ENCODE measurements at regions not wholly inside any gene's neighbourhood (a gene's known extent, or its start where the extent isn't known, plus 50 kb on each side); places are given as distances from the start of the nearest gene placed in this dataset.

DNA sequence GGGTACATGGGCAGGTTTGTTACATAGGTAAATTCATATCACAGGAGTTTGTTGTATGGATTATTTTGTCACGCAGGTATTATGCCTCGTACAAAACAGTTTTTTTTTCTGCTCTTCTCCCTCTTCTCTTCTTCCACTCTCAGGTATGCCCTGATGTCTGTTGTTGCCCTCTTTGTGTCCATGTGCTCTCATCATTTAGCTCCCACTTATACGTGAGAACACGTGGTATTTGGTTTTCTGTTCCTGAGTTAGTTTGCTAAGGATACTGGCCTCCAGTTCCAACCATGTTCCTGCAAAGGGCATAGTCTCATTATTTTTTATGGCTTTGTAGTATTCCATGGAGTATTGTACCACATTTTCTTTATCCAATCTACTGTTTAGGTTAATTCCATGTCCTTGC, 65.7 kb downstream of the UNC5CL start:
- DNase-seq, result no peak

GRCh38 chr6:40972814-40973213, 66.2 kb downstream of the UNC5CL start:
- no peak for DNase-seq

DNA sequence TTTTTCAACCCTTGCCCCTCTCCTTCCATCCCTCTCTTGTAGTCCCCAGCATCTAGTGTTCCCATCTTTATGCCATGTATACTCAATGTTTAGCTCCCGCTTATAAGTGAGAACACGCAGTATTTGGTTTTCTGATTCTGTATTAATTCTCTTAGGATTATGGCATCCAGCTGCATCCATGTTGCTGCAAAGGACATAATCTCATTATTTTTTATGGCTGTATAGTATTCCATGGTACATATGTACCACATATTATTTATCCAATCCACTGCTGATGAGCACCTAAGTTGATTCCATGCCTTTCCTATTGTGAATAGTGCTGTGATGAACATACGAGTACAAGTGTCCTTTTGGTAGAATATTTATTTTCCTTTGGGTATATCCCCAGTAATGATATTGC, 66.8 kb downstream of the UNC5CL start:
- DNase-seq, result no peak

DNA sequence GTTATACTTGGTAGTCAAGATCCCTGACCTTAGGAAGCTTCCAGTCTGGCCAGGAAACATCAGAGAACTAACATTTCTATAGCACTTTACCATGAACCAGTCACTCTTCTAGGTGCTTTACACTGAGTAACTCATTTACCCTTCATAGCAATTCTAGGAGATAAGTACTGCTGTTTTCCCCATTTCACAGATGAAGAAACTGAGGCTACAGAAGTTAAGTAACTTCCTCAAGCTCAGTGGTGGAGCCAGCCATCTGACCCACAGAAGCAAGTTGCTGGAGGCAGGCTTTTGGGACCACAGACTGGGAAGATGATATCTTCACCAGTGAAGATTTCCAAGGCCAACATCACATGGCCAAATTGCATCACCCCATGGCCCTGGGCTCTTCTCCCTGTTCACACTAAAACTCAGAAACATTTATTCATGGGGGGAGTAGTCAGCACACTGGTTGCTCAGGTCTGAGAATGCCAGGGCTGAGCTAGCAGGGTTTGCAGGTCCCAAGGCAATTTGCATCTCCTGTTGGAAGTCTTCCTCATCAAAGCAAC, 70.3 kb downstream of the UNC5CL start:
- no peak for DNase-seq

GRCh38 chr6:40966860-40967259, 72.2 kb downstream of the UNC5CL start:
- DNase-seq, result no peak

DNA sequence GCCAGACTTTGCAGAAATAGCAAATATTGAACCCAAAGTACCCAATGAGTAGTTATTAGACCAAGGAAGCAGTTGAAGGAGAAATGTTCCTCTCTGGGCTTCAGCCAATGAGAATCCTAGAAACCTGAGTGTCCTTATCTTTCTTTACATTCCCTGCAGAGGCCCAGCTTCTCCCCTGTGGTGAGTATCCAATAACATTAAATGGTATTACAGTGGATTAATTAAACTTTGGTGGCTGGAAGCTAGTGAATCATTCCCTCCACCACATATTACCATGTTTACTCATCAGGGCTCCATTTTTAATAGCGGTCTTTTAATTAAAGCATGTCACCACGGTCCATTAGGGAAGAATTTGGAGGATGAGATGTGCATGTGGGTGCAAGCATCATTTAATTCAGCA, 74.0 kb downstream of the UNC5CL start:
- peak; percentile 2 for DNase-seq

DNA sequence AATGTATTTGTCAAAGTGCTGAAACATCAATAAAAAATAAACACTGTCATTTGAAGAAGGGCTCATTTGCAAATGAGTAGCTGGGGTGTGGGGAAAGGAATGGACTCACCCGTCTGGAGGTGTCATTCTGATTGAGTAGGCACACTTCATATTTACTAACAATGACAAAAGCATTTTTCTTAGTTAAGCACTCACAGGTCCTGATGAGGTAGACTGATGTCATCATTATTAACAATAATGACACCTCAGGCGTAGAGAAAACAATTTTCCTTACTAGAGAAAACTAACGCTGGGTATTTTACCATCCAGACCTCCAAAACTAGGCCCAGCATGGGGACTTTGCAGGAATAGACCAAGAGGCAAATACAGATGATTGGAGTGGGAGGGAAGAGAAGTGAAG, 76.0 kb downstream of the UNC5CL start:
- no peak for DNase-seq

DNA sequence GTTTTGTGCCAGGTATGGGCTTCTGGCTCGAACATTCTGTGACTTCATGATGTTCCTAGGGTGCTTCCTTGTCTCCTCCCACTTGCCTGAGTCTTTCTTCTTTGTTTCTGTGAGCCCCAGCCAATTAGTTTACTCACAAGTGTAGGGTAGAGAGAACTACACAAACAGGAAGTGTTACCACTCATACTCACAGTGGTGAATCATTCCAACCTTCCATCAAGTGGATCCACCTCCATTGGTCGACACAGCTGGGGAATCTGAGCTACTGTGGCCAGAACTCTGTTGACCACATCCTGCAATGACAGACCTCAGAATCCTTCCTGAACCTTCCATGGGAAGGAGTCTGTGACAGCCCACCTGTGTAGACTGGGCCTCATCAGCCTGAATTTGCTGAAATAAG, 76.8 kb downstream of the UNC5CL start:
- no peak for DNase-seq

DNA sequence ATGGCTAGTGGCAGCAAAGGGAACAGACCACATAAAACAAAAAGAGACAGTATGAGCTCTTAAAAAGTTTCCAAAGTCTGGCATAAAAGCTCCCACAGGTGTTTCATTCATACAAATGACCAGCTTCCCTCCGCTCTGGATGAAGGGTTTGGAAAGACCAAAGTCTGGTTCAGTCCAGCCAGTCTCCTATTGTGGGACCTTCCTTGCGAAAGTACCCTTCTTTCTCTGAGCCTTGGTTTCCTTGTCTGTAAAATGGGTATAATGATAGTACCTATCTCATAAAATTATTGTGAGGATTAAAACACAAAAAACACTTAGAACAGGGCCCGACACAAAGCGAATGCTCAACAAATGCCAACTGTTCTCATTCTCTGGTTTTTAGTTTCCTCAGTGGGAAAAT, 77.2 kb downstream of the UNC5CL start:
- no peak for DNase-seq

GRCh38 chr6:40960742-40961430, 78.1 kb downstream of the UNC5CL start:
- DNase-seq, result no peak

- no peak for DNase-seq
These were observed 79.2 kb downstream of the UNC5CL start for GRCh38 chr6:40959781-40960327.

DNA sequence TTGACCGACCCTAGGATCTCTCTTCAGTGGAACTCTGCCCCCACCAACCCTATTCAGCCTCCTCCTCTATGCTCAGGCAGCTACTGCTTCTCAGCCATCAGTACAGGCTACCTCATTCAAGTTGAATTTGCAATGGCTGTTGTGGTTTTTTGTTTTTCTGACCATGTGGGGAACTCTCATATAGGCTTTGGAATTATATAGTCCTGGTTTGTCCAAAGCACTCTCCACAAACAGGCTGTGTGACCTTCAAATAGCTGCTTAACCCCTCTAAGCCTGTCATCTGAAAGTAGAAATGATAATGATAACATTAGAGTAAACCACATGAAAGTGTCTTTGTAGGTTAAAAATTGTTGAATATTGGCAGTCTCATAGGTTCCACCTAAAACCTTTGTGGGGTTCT, 80.3 kb downstream of the UNC5CL start:
- no peak for DNase-seq

GRCh38 chr6:40957616-40958492, 81.2 kb downstream of the UNC5CL start:
- DNase-seq, result no peak

- DNase-seq, result no peak
These were observed 82.1 kb downstream of the UNC5CL start for GRCh38 chr6:40956936-40957335.

GRCh38 chr6:40955178-40955545, 83.9 kb downstream of the UNC5CL start:
- DNase-seq, result no peak

DNA sequence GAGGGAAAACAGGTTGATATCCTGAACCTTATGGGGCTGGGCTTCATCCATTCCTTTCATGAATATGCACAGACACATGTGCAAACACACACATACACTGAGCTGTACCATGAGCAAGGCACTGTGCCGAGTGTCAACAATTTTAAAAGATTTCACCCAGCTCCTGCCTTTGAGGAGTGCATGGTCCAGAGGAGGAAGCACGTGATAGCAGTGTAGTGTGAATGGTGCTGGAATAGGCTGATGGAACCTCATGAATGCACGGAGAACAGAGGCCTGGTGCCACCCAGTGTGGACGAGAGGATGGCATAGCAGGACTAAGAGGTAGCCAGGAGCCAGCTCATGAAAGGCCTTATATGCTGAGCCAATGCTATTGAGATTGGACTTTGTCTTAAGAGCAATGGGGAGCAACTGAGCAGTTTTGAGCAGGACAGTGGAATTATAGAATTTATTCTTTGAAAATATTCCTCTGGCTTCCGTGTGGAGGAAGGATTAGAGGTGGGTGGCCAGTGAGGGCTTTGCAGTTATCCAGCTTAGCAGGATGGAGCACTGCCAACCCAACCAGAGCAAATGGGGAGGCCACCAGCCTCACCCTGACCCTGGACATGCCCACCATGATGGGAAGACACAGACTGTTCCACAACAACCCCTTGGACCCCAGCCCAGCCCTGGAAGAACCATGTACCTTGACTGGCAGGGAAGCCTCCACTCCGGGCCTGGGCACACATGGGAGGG, 84.4 kb downstream of the UNC5CL start:
- DNase-seq, result no peak

GRCh38 chr6:40953486-40953885, 85.5 kb downstream of the UNC5CL start:
- no peak for DNase-seq

DNA sequence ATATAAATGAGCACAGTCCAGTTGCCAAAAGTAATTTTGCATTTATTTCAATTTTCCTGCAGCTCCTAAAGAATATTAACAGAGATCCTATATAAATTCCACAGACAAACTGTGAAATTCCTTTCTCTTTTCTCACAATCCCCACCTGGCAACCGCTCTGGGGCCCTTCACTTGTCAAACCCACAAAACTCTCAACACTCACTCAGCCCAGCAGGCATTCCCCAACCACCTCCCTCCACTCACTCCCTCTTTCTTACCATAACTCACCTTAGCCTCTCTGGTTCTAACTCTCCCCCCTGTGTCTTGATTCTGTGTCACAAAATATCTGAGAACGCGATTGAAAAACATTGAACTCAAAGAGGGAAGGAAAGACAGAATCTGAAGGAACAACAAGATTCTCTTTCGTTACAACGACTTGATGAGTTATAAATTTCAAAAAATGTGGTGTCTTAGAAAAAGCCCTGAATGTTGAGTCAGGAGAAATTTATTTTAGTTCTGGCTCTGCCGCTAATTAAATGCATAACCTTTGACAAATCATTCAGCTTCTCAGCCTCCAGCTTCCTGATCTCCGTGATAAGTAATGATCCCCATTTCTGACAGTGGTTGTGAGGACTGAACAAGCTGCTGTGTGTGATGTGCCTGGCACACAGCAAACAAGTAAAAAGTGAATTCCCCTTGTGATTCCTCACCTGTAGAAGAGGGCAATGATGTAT, 87.9 kb downstream of the UNC5CL start:
- DNase-seq, result no peak

GRCh38 chr6:40948570-40948969, 90.5 kb downstream of the UNC5CL start:
- DNase-seq, result no peak

DNA sequence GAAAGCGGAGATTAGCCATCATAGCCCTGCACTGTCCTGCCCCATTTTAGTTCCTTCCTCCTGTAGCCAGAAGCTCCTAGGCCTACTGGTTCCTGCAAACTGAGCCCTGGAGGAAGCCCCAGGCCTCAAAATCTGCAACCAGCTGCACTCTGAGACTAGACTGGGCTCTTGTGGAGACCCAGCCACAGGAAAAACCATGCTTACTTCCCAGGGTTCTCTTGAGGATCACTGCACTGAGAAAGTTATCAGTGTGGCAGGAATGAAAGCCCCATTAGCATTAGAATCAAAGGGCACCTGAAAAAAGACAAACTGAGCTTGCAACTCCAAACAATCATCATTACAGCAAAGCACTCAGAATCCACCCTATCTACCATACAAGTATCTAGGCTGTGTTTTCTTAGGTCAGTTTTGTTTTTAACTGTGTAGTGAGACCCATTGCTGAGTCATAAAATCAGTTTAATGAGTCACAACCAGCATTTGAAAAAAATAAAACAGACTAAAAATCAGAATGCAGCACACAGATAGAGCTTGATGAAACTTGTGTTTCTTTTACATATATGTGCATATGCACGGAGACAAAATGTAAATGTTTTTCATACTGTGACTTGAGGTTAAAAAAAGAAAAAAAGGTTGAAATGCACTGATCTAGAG, 91.0 kb downstream of the UNC5CL start:
- DNase-seq, result no peak

DNA sequence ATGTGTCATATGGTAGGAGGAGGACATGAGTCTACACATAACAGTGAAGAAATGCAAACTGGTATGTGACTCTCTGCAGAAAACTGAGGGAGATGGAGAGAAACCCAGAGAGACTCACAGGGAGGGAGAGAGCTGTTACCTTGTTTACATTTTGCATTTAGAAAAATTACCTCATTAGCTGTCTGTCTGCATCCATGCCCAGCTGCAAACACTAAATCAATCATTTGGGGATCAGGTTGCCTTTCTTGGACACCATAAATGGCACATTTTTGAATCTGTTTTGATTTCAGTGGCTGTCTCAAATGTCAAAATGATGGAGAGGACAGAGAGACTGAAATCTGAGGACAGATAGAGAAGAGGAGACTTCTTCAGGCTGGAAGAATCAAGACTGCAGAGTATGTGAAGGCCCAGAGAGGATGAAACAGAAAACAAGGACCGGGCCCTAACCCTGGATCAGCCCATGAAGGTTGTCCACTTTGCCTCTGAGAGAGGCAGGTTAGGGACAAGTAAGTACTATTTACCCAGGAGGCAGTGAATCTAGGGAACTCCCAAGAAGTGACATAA, 92.2 kb downstream of the UNC5CL start:
- no peak for DNase-seq

DNA sequence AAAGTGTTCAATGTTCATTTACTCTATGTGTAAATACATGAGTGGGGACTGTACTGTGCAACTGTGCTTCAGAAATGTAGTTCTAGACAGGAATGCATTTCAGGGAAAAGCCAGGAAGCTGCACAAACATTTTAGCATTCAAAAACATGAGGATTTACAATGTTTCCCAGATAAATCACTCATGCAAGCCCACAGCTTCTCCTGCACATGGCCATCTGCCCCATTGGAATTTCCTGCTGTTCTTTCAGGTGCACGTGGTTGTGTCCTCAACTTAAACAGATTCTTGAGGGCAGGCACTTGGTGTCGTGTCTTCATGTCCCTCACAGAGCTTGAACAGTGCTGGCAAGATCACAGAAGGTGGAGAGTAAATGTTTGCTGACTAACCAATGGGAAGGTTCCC, 101.5 kb downstream of the UNC5CL start:
- no peak for DNase-seq
